ENCODE measurements at regions not wholly inside any gene's neighbourhood (a gene's known extent, or its start where the extent isn't known, plus 50 kb on each side); places are given as distances from the start of the nearest gene placed in this dataset.

GRCh38 chr10:9992661-9993060 lies 1025.0 kb upstream of the CELF2 start:
- Histone ChIP-seq H3K9me3 (no peaks in the 10 kb centered on the region), H3K27ac (no peak overlapping the region), H3K4me1 (no peaks in the 10 kb centered on the region), H3K36me3 (no peaks in the 10 kb centered on the region), H3K27me3 (no peaks in the 10 kb centered on the region), H3K4me3 (no peak overlapping the region)
- no peak for TF ChIP-seq POLR2A (IDR thresholded peaks at IDR 0.05)
- TF ChIP-seq, protein P1, sequence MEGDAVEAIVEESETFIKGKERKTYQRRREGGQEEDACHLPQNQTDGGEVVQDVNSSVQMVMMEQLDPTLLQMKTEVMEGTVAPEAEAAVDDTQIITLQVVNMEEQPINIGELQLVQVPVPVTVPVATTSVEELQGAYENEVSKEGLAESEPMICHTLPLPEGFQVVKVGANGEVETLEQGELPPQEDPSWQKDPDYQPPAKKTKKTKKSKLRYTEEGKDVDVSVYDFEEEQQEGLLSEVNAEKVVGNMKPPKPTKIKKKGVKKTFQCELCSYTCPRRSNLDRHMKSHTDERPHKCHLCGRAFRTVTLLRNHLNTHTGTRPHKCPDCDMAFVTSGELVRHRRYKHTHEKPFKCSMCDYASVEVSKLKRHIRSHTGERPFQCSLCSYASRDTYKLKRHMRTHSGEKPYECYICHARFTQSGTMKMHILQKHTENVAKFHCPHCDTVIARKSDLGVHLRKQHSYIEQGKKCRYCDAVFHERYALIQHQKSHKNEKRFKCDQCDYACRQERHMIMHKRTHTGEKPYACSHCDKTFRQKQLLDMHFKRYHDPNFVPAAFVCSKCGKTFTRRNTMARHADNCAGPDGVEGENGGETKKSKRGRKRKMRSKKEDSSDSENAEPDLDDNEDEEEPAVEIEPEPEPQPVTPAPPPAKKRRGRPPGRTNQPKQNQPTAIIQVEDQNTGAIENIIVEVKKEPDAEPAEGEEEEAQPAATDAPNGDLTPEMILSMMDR (IDR thresholded peaks at IDR 0.05) = no peak
- no peak for DNase-seq

DNA sequence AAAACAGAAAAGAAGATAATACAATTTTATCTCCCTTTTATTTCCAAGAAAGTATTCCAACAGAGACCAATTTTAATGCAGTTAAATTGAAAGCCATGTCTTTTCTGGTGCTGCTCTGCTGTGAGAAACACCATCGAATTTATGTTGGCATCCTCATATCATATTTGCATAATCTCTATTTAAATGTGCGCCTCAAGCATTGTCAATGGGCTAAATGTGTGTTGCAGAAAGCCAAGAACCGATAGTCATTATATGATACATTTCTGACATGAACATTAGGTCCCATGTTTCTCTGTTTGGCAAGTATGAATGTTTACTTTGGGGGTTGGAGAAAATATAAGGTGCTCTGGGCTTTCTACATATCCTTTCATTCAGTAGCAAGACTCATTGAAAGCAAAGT lies 1023.5 kb upstream of the CELF2 start:
- no peaks in the 10 kb centered on the region for H3K9me3 ChIP-seq
- TF ChIP-seq POLR2A (IDR thresholded peaks at IDR 0.05) = no peak
- TF ChIP-seq, protein P1 (IDR thresholded peaks at IDR 0.05) = no peak
- H3K27me3 ChIP-seq = no peaks in the 10 kb centered on the region

DNA sequence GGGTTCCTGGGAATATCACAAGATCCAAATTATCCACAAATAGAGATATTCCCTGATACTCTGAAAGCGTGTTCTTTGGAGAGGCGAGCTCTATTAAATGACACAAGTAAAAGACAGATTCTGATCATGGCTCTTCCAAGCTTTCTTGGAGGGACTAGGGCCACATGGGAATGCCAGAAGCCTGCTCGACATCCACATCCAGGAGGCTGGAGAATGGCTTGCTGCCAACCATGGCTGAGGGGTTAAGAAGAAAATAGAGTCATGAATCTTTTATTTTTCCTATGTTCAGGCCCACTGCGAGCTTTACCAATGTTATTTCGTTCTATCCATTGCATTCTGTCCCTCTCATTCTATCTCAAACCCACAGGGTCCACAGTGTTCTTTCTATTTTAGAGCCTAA lies 1018.0 kb upstream of the CELF2 start:
- TF ChIP-seq, protein P1 (IDR thresholded peaks at IDR 0.05) = no peak
- TF ChIP-seq POLR2A (IDR thresholded peaks at IDR 0.05) = no peak
- no peak for DNase-seq
- H3K36me3 ChIP-seq = no peaks in the 10 kb centered on the region
- no peaks in the 10 kb centered on the region for H3K27me3 ChIP-seq
- H3K27ac ChIP-seq = no peak overlapping the region
- no peak overlapping the region for H3K4me3 ChIP-seq
- H3K4me1 ChIP-seq = no peaks in the 10 kb centered on the region
- H3K9me3 ChIP-seq = no peaks in the 10 kb centered on the region

More for the DNA sequence above, 1023.5 kb upstream of the CELF2 start:
- no peaks in the 10 kb centered on the region for H3K36me3 ChIP-seq
- H3K4me1 ChIP-seq = no peaks in the 10 kb centered on the region
- no peak overlapping the region for H3K4me3 ChIP-seq
- no peak for DNase-seq
- no peak overlapping the region for H3K27ac ChIP-seq

DNA sequence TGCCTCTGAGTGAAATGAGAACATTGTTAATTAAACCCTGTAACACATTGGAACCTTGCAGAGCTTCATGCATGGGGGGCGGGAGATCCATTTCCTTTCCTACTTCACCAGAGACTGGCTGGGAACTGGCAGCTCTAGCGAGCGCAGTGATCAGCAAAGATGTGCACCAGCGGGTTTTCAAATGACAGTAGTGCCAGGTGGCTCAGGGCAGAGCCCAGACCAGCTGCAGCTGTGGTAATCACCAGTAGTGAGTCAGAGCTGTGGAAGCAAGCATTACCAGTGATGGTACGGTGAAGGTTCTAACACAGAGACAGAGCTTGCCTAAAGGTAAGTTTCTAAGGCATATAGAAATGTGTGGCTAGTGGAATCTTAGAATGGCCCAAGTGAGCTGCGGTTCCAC lies 1009.7 kb upstream of the CELF2 start:
- no peak overlapping the region for H3K27ac ChIP-seq
- no peaks in the 10 kb centered on the region for H3K9me3 ChIP-seq
- H3K36me3 ChIP-seq = no peaks in the 10 kb centered on the region
- no peaks in the 10 kb centered on the region for H3K27me3 ChIP-seq
- H3K4me3 ChIP-seq = no peak overlapping the region
- H3K4me1 ChIP-seq = no peaks in the 10 kb centered on the region
- DNase-seq = no peak
- TF ChIP-seq, protein P1 (IDR thresholded peaks at IDR 0.05) = no peak
- TF ChIP-seq POLR2A (IDR thresholded peaks at IDR 0.05) = no peak

DNA sequence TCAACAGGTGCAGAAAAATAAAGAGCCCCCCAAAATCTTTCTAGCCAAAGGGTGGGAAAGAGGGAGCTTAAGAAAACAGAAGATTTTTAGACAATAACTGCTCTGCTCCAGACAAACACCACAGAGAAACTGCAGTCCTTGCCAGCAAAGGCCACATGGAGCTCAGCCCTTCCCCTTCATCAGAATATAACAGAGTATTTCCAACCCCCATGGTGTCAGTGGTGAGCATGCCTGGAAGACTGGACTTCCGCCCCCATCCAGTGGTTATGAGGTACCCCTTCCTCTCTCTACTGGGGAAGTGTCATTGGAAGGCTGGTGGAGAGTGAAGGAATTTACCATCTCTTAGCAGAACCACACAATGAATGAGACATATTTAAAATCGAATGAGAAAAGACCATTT lies 1007.3 kb upstream of the CELF2 start:
- no peak for DNase-seq
- H3K4me1 ChIP-seq = no peaks in the 10 kb centered on the region

More for the DNA sequence above, 1007.3 kb upstream of the CELF2 start:
- no peaks in the 10 kb centered on the region for H3K9me3 ChIP-seq
- no peak overlapping the region for H3K27ac ChIP-seq
- no peak overlapping the region for H3K4me3 ChIP-seq
- TF ChIP-seq, protein P1 (IDR thresholded peaks at IDR 0.05) = no peak
- TF ChIP-seq POLR2A (IDR thresholded peaks at IDR 0.05) = no peak
- no peaks in the 10 kb centered on the region for H3K27me3 ChIP-seq
- H3K36me3 ChIP-seq = no peaks in the 10 kb centered on the region
